ENCODE measurements at regions not wholly inside any gene's neighbourhood (a gene's known extent, or its start where the extent isn't known, plus 50 kb on each side); places are given as distances from the start of the nearest gene placed in this dataset.

GRCh38 chr15:70227147-70227546, 129.4 kb upstream of the TLE3 start:
- TF ChIP-seq CTCF (IDR thresholded peaks at IDR 0.05): no peak
- intact Hi-C loops (cut with DNase I): no loop called here
- H3K9me3 ChIP-seq: peaks cover 0 to 21% of the 10 kb centered on the region in 2 donors
- no peak overlapping the region for H3K27ac ChIP-seq
- no peak overlapping the region for H3K4me3 ChIP-seq
- H3K27me3 ChIP-seq: no peaks in the 10 kb centered on the region
- H3K36me3 ChIP-seq: no peaks in the 10 kb centered on the region
- H3K4me1 ChIP-seq: no peaks in the 10 kb centered on the region
- DNase-seq (no peak), ATAC-seq (no peak)

DNA sequence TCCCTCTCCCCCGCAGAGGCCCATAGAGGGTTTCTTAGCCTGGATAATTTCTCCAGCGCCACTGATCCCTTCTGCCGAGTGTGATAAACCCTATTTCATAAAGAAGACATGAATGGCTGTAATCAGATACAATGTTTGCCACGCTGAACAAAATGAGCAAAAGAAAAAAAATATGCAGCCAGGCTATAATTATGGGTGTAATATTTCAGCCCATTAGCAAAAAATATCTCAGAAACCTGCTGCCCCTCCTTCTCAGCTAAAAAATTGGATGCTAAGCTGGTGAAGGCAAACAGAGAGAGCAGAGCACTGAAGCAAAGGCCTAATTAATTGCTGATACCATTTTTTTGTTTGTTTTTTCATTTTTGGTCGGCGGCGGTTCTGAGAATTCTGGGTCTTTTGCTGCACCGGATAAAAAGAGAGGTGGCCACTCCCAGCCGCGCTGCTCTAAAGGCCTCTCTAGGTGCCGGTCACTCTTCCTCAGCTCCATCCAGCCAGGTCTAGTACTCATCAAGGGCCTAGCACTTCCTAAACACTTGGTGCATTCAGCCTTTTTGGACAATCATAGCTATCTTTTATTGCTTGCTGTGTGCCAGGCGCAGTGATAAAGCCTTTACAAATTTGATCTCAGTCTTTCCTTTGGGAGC, 128.7 kb upstream of the TLE3 start:
- no peak for TF ChIP-seq CTCF (IDR thresholded peaks at IDR 0.05)
- Histone ChIP-seq H3K27me3 (no peaks in the 10 kb centered on the region), H3K9me3 (peaks cover 0 to 14% of the 10 kb centered on the region in 2 donors), H3K27ac (no peak overlapping the region), H3K36me3 (no peaks in the 10 kb centered on the region), H3K4me3 (no peak overlapping the region), H3K4me1 (no peaks in the 10 kb centered on the region)
- ATAC-seq (no peak), DNase-seq (no peak)
- intact Hi-C loops (cut with DNase I): no loop called here

DNA sequence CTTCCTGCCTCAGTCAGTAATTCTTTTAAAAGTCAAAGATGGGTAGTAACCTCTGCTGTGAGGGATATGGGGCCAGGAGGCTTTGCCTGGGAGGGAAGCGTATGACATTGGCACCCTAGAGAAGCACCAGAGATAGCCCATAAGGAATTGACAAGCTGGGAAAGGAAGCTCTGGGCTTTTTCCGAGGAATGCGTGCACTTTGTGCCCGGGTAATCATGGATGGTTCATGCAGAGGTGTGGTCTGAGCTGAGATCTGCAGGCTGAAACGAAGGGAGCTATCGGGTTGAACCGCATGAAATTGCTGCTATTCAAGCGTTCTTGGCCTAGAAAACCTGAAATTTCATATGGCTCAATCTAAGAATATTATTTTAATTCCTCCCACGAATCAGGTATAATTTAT, 127.7 kb upstream of the TLE3 start:
- Histone ChIP-seq H3K27ac (no peak overlapping the region), H3K27me3 (no peaks in the 10 kb centered on the region), H3K9me3 (peaks cover 0 to 6% of the 10 kb centered on the region in 2 donors), H3K4me3 (no peak overlapping the region), H3K36me3 (no peaks in the 10 kb centered on the region), H3K4me1 (no peaks in the 10 kb centered on the region)
- ATAC-seq (no peak), DNase-seq (no peak)
- no peak for TF ChIP-seq CTCF (IDR thresholded peaks at IDR 0.05)
- intact Hi-C loops (cut with DNase I): no loop called here

DNA sequence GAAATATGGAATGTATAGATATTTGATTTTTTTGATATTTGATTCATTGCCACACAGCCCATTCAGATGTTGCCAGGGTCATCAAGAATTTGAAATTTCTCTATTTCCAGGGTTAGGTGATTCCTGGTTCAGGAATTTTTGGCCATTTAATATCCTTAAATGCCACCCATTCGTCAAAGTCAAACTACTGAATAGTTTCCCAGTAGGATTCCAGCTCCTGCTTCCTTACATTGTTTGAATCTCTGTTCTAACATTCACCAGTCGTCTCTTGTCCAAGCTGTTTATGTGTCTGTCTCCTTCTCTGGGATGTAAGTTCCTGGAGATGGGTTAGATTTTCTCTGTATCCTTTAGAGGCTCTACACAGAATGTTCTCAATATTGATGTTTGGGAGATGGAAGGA, 124.9 kb upstream of the TLE3 start:
- intact Hi-C loops (cut with DNase I): no loop called here
- no peaks in the 10 kb centered on the region for H3K36me3 ChIP-seq
- no peak overlapping the region for H3K27ac ChIP-seq
- H3K4me3 ChIP-seq: no peak overlapping the region
- ATAC-seq (no peak), DNase-seq (no peak)
- H3K27me3 ChIP-seq: no peaks in the 10 kb centered on the region
- H3K9me3 ChIP-seq: no peaks in the 10 kb centered on the region
- H3K4me1 ChIP-seq: no peaks in the 10 kb centered on the region
- no peak for TF ChIP-seq CTCF (IDR thresholded peaks at IDR 0.05)

GRCh38 chr15:70220490-70221096, 122.9 kb upstream of the TLE3 start:
- ATAC-seq (no peak), DNase-seq (no peak)
- Histone ChIP-seq H3K27ac (no peak overlapping the region), H3K36me3 (no peaks in the 10 kb centered on the region), H3K27me3 (no peaks in the 10 kb centered on the region), H3K4me1 (no peaks in the 10 kb centered on the region), H3K9me3 (no peaks in the 10 kb centered on the region), H3K4me3 (no peak overlapping the region)
- intact Hi-C loops (cut with DNase I): no loop called here
- TF ChIP-seq CTCF (IDR thresholded peaks at IDR 0.05): no peak
